Tibial artery (tissue), 4 donors: ENCODE measurements at regions not wholly inside any gene's neighbourhood (a gene's known extent, or its start where the extent isn't known, plus 50 kb on each side); places are given as distances from the start of the nearest gene placed in this dataset.

Experiments
- DNase-seq, 2 donors: peaks; one replicate each; pipeline ENCODE4 v3.0.0-alpha.2; 2019
- H3K27ac ChIP-seq, 2 donors: fragments of 200-600 bp; sonication (generic) in 1 of 2; 1 replicate in 1 of 2; 2 replicates in 1 of 2; pipeline ENCODE4 v1.5.1; 2018 to 2019; ENCODE audit warnings: mild to moderate bottlenecking in 1 of 2
- H3K27me3 ChIP-seq, 2 donors: fragments of 200-600 bp; sonication (generic) in 1 of 2; one replicate each; pipeline versions ENCODE4 v1.5.1 to v1.6.0; 2016 to 2019
- H3K36me3 ChIP-seq, 3 donors: fragments of 200-600 bp; sonication (generic) in 2 of 3; one replicate each; pipeline ENCODE4 v1.5.1; 2016 to 2019; ENCODE audit warnings: mild to moderate bottlenecking in 2 of 3
- H3K4me1 ChIP-seq, 4 donors: fragments of 200-600 bp; sonication (generic) in 2 of 4; 1 replicate in 3 of 4; 2 replicates in 1 of 4; pipeline ENCODE4 v1.5.1; 2016 to 2019
- H3K4me3 ChIP-seq, 2 donors: fragments of 200-600 bp; sonication (generic) in 1 of 2; 1 replicate in 1 of 2; 2 replicates in 1 of 2; pipeline ENCODE4 v1.5.1; 2018 to 2019; ENCODE audit warnings: mild to moderate bottlenecking in 2 of 2
- H3K9me3 ChIP-seq, 3 donors: fragments of 200-600 bp; sonication (generic) in 1 of 3; one replicate each; pipeline ENCODE4 v1.5.1; 2016 to 2019
- CTCF ChIP-seq, 2 experiments: fragments of 200-600 bp in 1 of 2; fragments of 450-650 bp in 1 of 2; IDR thresholded peaks; one replicate each; pipeline ENCODE4 v1.5.1; 2017 to 2019; ENCODE audit warnings: antibody characterized with exemption in 2 of 2, mild to moderate bottlenecking in 1 of 2, moderate library complexity in 1 of 2
- intact Hi-C: fragments of 100-400 bp; cut with DNase I; formaldehyde crosslinking; loops from one replicate; pipeline ENCODE4 v1.15.0; 2023; ENCODE audit warnings: low total_unique reads

GRCh38 chr13:39951301-39951700, 295.8 kb downstream of the COG6 start:
- intact Hi-C loops: no loop called here
- Histone ChIP-seq H3K36me3 (no peaks in the 10 kb centered on the region), H3K27ac (no peak overlapping the region), H3K4me1 (no peaks in the 10 kb centered on the region), H3K27me3 (no peaks in the 10 kb centered on the region), H3K4me3 (no peak overlapping the region), H3K9me3 (no peaks in the 10 kb centered on the region)
- DNase-seq: no peak
- no peak for TF ChIP-seq CTCF (IDR thresholded peaks at IDR 0.05)

DNA sequence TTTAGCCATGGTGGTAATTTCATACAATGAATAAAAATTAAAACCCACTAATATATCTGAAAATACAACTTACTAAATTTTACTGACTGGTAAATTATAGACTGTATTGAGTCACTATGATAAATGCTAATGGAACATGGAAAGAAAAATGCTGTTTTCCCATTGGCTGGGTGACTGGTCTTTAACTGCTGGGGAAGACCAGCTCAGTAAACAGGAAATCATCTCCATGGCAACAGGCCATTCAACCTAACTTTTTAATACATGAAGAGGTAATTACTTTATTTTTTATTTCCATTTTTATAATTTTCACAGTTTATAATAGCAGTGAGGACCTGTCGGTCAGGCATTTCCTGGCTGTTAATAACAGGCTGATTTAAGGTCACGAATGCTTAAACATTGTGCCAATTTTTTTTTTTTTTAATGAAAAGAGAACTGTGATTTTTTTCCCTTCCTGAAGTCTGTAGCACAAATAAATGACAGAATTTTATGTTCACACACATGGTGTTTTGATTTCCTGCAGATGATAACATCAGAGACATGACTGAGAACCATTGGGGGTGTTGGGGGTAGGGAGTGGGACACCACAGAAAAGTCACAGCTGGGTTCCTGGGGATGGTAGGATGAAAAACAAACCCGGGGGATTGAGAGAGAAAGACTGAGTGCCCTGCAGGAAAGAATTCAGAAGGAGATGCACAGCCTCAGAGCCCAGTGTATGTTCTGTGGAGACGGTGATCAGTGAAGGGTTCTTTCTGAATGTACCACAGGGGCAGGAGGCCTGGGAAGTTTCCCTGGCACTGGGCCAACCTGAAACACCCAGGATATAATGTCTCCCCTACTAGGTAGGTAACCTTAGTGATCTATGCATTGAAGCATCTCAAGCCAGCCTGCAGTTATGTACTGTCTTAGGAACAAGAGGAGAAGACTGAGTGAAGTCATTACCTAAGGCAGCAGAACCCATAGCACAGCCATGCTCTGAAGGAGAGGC, 297.1 kb downstream of the COG6 start:
- no peak for TF ChIP-seq CTCF (IDR thresholded peaks at IDR 0.05)
- Histone ChIP-seq H3K4me3 (no peak overlapping the region), H3K27me3 (no peaks in the 10 kb centered on the region), H3K36me3 (no peaks in the 10 kb centered on the region), H3K9me3 (no peaks in the 10 kb centered on the region), H3K4me1 (no peaks in the 10 kb centered on the region), H3K27ac (no peak overlapping the region)
- DNase-seq: no peak
- intact Hi-C loops: no loop called here

DNA sequence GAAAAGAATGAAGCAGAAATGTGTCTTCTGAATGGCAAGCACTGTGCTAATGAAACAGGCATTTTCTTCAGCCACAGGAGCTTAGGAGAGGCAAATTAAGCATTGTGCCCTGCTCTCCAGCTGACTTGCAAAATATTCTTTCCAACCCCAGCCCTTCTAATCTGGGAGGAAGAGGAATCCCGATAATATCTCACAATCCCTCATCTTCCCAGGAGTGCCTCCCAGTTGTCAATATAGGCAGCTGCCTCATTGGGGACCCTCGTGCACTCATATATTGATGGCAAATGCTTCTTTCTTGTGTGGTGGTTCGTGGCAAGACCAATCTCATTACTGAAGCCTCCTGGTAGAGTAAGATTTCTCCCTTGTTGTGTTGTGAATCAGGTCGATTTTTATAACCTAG, 299.0 kb downstream of the COG6 start:
- TF ChIP-seq CTCF (IDR thresholded peaks at IDR 0.05): no peak
- Histone ChIP-seq H3K4me3 (no peak overlapping the region), H3K36me3 (no peaks in the 10 kb centered on the region), H3K4me1 (no peaks in the 10 kb centered on the region), H3K9me3 (no peaks in the 10 kb centered on the region), H3K27ac (no peak overlapping the region), H3K27me3 (no peaks in the 10 kb centered on the region)
- intact Hi-C loops: no loop called here
- DNase-seq: no peak

GRCh38 chr13:39955560-39955959, 300.1 kb downstream of the COG6 start:
- DNase-seq: no peak
- no peaks in the 10 kb centered on the region for H3K9me3 ChIP-seq
- no peaks in the 10 kb centered on the region for H3K4me1 ChIP-seq
- no peak for TF ChIP-seq CTCF (IDR thresholded peaks at IDR 0.05)
- no peak overlapping the region for H3K4me3 ChIP-seq
- intact Hi-C loops: no loop called here
- no peak overlapping the region for H3K27ac ChIP-seq
- no peaks in the 10 kb centered on the region for H3K36me3 ChIP-seq
- no peaks in the 10 kb centered on the region for H3K27me3 ChIP-seq

- H3K27ac ChIP-seq: no peak overlapping the region
- no peak for TF ChIP-seq CTCF (IDR thresholded peaks at IDR 0.05)
- H3K9me3 ChIP-seq: no peaks in the 10 kb centered on the region
- H3K36me3 ChIP-seq: no peaks in the 10 kb centered on the region
- H3K4me3 ChIP-seq: no peak overlapping the region
- no peaks in the 10 kb centered on the region for H3K27me3 ChIP-seq
- intact Hi-C loops: no loop called here
- no peaks in the 10 kb centered on the region for H3K4me1 ChIP-seq
- no peak for DNase-seq
These were observed 300.6 kb downstream of the COG6 start for GRCh38 chr13:39956036-39956435.
